ENCODE measurements at regions not wholly inside any gene's neighbourhood (a gene's known extent, or its start where the extent isn't known, plus 50 kb on each side); places are given as distances from the start of the nearest gene placed in this dataset.

- TF ChIP-seq, protein P1, sequence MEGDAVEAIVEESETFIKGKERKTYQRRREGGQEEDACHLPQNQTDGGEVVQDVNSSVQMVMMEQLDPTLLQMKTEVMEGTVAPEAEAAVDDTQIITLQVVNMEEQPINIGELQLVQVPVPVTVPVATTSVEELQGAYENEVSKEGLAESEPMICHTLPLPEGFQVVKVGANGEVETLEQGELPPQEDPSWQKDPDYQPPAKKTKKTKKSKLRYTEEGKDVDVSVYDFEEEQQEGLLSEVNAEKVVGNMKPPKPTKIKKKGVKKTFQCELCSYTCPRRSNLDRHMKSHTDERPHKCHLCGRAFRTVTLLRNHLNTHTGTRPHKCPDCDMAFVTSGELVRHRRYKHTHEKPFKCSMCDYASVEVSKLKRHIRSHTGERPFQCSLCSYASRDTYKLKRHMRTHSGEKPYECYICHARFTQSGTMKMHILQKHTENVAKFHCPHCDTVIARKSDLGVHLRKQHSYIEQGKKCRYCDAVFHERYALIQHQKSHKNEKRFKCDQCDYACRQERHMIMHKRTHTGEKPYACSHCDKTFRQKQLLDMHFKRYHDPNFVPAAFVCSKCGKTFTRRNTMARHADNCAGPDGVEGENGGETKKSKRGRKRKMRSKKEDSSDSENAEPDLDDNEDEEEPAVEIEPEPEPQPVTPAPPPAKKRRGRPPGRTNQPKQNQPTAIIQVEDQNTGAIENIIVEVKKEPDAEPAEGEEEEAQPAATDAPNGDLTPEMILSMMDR (IDR thresholded peaks at IDR 0.05) = no peak
- TF ChIP-seq ZBTB33 (IDR thresholded peaks at IDR 0.05; ENCODE audit: borderline replicate concordance, low read depth) (no peak), EZH2phosphoT487 (IDR thresholded peaks at IDR 0.05; ENCODE audit: borderline replicate concordance, low read depth) (no peak), RAD21 (IDR thresholded peaks at IDR 0.05; ENCODE audit: low read length) (no peak), CHD2 (IDR thresholded peaks at IDR 0.05; ENCODE audit: low read length, partially characterized antibody) (no peak), FOSL2 (IDR thresholded peaks at IDR 0.05; ENCODE audit: borderline replicate concordance, low read depth) (no peak), TAF1 (IDR thresholded peaks at IDR 0.05; ENCODE audit: borderline replicate concordance, low read depth, low read length) (no peak), EP300 (IDR thresholded peaks at IDR 0.05; ENCODE audit: borderline replicate concordance in 1 of 2, low read depth in 1 of 2, low read length in 1 of 2) (no peak), POLR2AphosphoS5 (IDR thresholded peaks at IDR 0.05; ENCODE audit: low read depth, low read length) (no peak), FOXJ3 (CRISPR knock-in tag; IDR thresholded peaks at IDR 0.05) (no peak), USF1 (IDR thresholded peaks at IDR 0.05; ENCODE audit: borderline replicate concordance, low read depth) (no peak)
- TF ChIP-seq, protein P2, sequence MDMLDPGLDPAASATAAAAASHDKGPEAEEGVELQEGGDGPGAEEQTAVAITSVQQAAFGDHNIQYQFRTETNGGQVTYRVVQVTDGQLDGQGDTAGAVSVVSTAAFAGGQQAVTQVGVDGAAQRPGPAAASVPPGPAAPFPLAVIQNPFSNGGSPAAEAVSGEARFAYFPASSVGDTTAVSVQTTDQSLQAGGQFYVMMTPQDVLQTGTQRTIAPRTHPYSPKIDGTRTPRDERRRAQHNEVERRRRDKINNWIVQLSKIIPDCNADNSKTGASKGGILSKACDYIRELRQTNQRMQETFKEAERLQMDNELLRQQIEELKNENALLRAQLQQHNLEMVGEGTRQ (IDR thresholded peaks at IDR 0.05; ENCODE audit: borderline replicate concordance, low read depth, low read length) = no peak
- TF ChIP-seq, protein P3, sequence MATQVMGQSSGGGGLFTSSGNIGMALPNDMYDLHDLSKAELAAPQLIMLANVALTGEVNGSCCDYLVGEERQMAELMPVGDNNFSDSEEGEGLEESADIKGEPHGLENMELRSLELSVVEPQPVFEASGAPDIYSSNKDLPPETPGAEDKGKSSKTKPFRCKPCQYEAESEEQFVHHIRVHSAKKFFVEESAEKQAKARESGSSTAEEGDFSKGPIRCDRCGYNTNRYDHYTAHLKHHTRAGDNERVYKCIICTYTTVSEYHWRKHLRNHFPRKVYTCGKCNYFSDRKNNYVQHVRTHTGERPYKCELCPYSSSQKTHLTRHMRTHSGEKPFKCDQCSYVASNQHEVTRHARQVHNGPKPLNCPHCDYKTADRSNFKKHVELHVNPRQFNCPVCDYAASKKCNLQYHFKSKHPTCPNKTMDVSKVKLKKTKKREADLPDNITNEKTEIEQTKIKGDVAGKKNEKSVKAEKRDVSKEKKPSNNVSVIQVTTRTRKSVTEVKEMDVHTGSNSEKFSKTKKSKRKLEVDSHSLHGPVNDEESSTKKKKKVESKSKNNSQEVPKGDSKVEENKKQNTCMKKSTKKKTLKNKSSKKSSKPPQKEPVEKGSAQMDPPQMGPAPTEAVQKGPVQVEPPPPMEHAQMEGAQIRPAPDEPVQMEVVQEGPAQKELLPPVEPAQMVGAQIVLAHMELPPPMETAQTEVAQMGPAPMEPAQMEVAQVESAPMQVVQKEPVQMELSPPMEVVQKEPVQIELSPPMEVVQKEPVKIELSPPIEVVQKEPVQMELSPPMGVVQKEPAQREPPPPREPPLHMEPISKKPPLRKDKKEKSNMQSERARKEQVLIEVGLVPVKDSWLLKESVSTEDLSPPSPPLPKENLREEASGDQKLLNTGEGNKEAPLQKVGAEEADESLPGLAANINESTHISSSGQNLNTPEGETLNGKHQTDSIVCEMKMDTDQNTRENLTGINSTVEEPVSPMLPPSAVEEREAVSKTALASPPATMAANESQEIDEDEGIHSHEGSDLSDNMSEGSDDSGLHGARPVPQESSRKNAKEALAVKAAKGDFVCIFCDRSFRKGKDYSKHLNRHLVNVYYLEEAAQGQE (IDR thresholded peaks at IDR 0.05; ENCODE audit: low read depth, low read length) = no peak
Observed at GRCh38 chr2:106277426-106277825, 83.3 kb upstream of the UXS1 start.

Data from SK-N-SH (cell line).